ENCODE measurements at regions not wholly inside any gene's neighbourhood (a gene's known extent, or its start where the extent isn't known, plus 50 kb on each side); places are given as distances from the start of the nearest gene placed in this dataset.

- DNase-seq (no peak), ATAC-seq (ENCODE audit: low read depth) (no peak)
- no peak overlapping the region for H3K27ac Mint-ChIP-seq
- ChIA-PET POLR2A (no interaction called here), CTCF (no interaction called here)
- H3K27me3 Mint-ChIP-seq, result peaks cover 38% of the 10 kb centered on the region
- intact Hi-C loops (cut with micrococcal nuclease), result no loop called here
- H3K4me3 Mint-ChIP-seq, result no peak overlapping the region
- no peaks in the 10 kb centered on the region for H3K9me3 Mint-ChIP-seq
- H3K36me3 Mint-ChIP-seq (ENCODE audit: low read depth), result no peaks in the 10 kb centered on the region
- no peaks in the 10 kb centered on the region for H3K4me1 Mint-ChIP-seq
- TF ChIP-seq CTCF (IDR thresholded peaks at IDR 0.05), result no peak
Measured at GRCh38 chr11:69576069-69576782, 64.7 kb upstream of the CCND1 start.

GRCh38 chr11:69578167-69578566 is 62.8 kb upstream of the CCND1 start:
- Mint-ChIP-seq H3K27ac (no peak overlapping the region), H3K9me3 (no peaks in the 10 kb centered on the region), H3K4me1 (no peaks in the 10 kb centered on the region), H3K27me3 (peaks cover 27% of the 10 kb centered on the region), H3K4me3 (no peak overlapping the region), H3K36me3 (ENCODE audit: low read depth) (no peaks in the 10 kb centered on the region)
- ChIA-PET CTCF (no interaction called here), POLR2A (no interaction called here)
- intact Hi-C loops (cut with micrococcal nuclease), result no loop called here
- ATAC-seq (ENCODE audit: low read depth), result no peak
- no peak for DNase-seq
- no peak for TF ChIP-seq CTCF (IDR thresholded peaks at IDR 0.05)

- Mint-ChIP-seq H3K36me3 (ENCODE audit: low read depth) (no peaks in the 10 kb centered on the region), H3K27ac (no peak overlapping the region), H3K27me3 (peaks cover 23% of the 10 kb centered on the region), H3K4me1 (no peaks in the 10 kb centered on the region), H3K9me3 (peaks cover 3% of the 10 kb centered on the region), H3K4me3 (no peak overlapping the region)
- ChIA-PET POLR2A (no interaction called here), CTCF (no interaction called here)
- DNase-seq, result no peak
- no peak for TF ChIP-seq CTCF (IDR thresholded peaks at IDR 0.05)
- no peak for ATAC-seq (ENCODE audit: low read depth)
- intact Hi-C loops (cut with micrococcal nuclease), result no loop called here
Measured at GRCh38 chr11:69580529-69580928, 60.4 kb upstream of the CCND1 start.

- no peaks in the 10 kb centered on the region for H3K36me3 Mint-ChIP-seq (ENCODE audit: low read depth)
- peaks cover 19% of the 10 kb centered on the region for H3K27me3 Mint-ChIP-seq
- CTCF ChIA-PET, result no interaction called here
- H3K9me3 Mint-ChIP-seq, result peaks cover 3% of the 10 kb centered on the region
- TF ChIP-seq CTCF (IDR thresholded peaks at IDR 0.05), result no peak
- POLR2A ChIA-PET, result no interaction called here
- intact Hi-C loops (cut with micrococcal nuclease), result no loop called here
- no peak for DNase-seq
- H3K4me3 Mint-ChIP-seq, result no peak overlapping the region
- H3K27ac Mint-ChIP-seq, result no peak overlapping the region
- ATAC-seq (ENCODE audit: low read depth), result no peak
- no peaks in the 10 kb centered on the region for H3K4me1 Mint-ChIP-seq
Measured at GRCh38 chr11:69582756-69583467, 58.0 kb upstream of the CCND1 start.

- peaks cover 23% of the 10 kb centered on the region for H3K27me3 Mint-ChIP-seq
- DNase-seq (no peak), ATAC-seq (ENCODE audit: low read depth) (no peak)
- no peaks in the 10 kb centered on the region for H3K4me1 Mint-ChIP-seq
- no peak overlapping the region for H3K4me3 Mint-ChIP-seq
- H3K9me3 Mint-ChIP-seq, result peaks cover 3% of the 10 kb centered on the region
- no peak for TF ChIP-seq CTCF (IDR thresholded peaks at IDR 0.05)
- H3K27ac Mint-ChIP-seq, result no peak overlapping the region
- no peaks in the 10 kb centered on the region for H3K36me3 Mint-ChIP-seq (ENCODE audit: low read depth)
- intact Hi-C loops (cut with micrococcal nuclease), result no loop called here
- CTCF ChIA-PET, result interaction anchor here (0.7 kb wide), 1 partner anchor 206 kb away, joined by 3 read pairs; no protein-coding TSS in a partner anchor
- POLR2A ChIA-PET, result no interaction called here
Measured at GRCh38 chr11:69584160-69584559, 56.8 kb upstream of the CCND1 start.

Measured in activated B cell treated with CpG ODN at 0.5 μM for 24 hours (primary cell).